ENCODE measurements at regions not wholly inside any gene's neighbourhood (a gene's known extent, or its start where the extent isn't known, plus 50 kb on each side); places are given as distances from the start of the nearest gene placed in this dataset.

DNA sequence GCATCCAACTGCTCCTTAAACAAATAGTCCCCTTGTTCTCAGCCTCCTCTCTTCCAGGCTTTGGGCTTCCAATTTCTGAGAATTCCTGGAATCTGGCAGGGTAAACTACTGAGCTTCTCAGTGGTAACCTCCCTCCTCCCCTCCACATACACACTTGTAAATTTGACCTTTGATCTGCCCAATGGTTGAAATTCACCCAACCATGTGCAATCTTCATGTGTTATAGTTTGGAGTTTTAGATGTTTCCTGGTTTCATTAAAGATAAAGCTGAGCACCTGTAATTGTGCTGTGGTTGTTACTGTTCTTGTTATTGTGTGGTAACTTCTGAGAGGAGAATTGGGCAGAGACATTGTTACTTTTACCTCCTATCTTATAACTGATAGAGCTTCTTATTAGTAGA is 328.4 kb downstream of the TPBG start:
- Histone ChIP-seq H3K4me1 (ENCODE audit: control insufficient read depth, insufficient read depth, low read length) (peaks cover 4% of the 10 kb centered on the region), H3K4me3 (ENCODE audit: low read length) (no peak overlapping the region), H3K27me3 (ENCODE audit: control insufficient read depth, insufficient read depth, low read length) (no peaks in the 10 kb centered on the region), H3K27ac (ENCODE audit: low read length) (no peak overlapping the region), H3K36me3 (ENCODE audit: control insufficient read depth, insufficient read depth, low read length) (no peaks in the 10 kb centered on the region), H3K9me3 (ENCODE audit: control insufficient read depth, low read depth, low read length) (no peaks in the 10 kb centered on the region)
- no peak for DNase-seq

DNA sequence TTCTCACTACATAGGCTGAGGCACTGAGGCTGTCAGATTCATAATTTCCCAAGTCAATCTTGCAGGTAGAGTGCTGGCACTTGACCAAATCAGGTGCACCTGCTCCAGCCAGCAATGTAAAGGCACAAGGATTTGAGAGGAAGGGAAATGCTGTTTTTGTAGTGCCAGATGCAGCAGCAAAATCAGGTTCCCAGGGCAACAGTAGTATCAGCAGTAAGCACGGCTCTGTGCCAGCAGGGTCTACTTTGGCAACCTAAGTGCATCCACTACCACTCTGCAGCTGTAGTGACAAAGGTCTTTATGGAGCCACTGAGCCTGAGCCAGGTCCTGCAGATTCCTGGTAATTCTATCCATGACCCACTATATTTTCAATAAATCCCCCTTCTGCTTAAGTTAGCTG is 329.5 kb downstream of the TPBG start:
- no peaks in the 10 kb centered on the region for H3K27me3 ChIP-seq (ENCODE audit: control insufficient read depth, insufficient read depth, low read length)
- H3K4me1 ChIP-seq (ENCODE audit: control insufficient read depth, insufficient read depth, low read length) = peaks cover 4% of the 10 kb centered on the region
- WGBS (ENCODE audit: insufficient coverage, low lambda C conversion rate) = no CpG with 5 or more reads among the region's 1 CpG
- no peak for DNase-seq
- no peak overlapping the region for H3K27ac ChIP-seq (ENCODE audit: low read length)
- H3K4me3 ChIP-seq (ENCODE audit: low read length) = no peak overlapping the region
- no peaks in the 10 kb centered on the region for H3K36me3 ChIP-seq (ENCODE audit: control insufficient read depth, insufficient read depth, low read length)
- H3K9me3 ChIP-seq (ENCODE audit: control insufficient read depth, low read depth, low read length) = no peaks in the 10 kb centered on the region

DNA sequence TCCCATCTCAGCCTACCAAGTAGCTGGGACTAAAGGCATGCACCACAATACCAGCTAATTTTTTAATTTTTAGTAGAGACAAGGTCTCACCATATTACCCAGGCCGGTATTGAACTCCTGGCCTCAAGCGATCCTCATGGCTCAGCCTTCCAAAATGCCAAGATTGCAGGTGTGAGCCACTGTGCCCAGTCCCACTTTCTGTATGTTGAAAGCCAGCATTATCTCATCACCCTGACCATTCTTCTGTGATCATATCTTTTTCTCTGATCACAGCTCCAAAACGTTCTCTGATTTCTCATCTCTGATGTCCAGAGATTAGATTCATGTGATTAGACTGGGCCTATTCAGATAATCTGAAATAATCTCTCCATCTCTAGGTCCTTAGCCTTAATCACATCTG is 337.7 kb downstream of the TPBG start:
- H3K27ac ChIP-seq (ENCODE audit: low read length) = no peak overlapping the region
- no peaks in the 10 kb centered on the region for H3K9me3 ChIP-seq (ENCODE audit: control insufficient read depth, low read depth, low read length)
- H3K27me3 ChIP-seq (ENCODE audit: control insufficient read depth, insufficient read depth, low read length) = no peaks in the 10 kb centered on the region
- no peaks in the 10 kb centered on the region for H3K4me1 ChIP-seq (ENCODE audit: control insufficient read depth, insufficient read depth, low read length)
- no peak overlapping the region for H3K4me3 ChIP-seq (ENCODE audit: low read length)
- no CpG with 5 or more reads among the region's 3 CpGs for WGBS (ENCODE audit: insufficient coverage, low lambda C conversion rate)
- H3K36me3 ChIP-seq (ENCODE audit: control insufficient read depth, insufficient read depth, low read length) = no peaks in the 10 kb centered on the region
- no peak for DNase-seq

DNA sequence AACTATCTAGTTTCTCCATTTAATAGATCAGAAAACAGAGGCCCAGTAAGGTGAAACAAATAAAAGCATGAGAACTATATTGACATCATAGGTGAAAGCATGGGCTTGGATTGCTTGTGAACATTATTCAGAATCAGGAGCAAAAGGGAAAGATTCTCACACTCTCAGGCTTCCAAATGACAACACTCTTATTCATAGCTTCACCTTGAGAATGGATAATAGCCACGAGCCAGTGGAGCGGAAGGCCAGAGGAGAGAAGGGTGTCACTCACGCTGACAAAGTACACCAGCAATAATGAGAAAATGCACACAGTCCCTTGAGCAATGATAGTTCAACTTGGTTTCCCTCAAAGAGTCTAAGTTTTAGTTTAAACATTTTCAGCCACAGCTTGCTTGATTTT is 339.0 kb downstream of the TPBG start:
- Histone ChIP-seq H3K27ac (ENCODE audit: low read length) (no peak overlapping the region), H3K36me3 (ENCODE audit: control insufficient read depth, insufficient read depth, low read length) (no peaks in the 10 kb centered on the region), H3K9me3 (ENCODE audit: control insufficient read depth, low read depth, low read length) (no peaks in the 10 kb centered on the region), H3K4me3 (ENCODE audit: low read length) (no peak overlapping the region), H3K4me1 (ENCODE audit: control insufficient read depth, insufficient read depth, low read length) (no peaks in the 10 kb centered on the region), H3K27me3 (ENCODE audit: control insufficient read depth, insufficient read depth, low read length) (no peaks in the 10 kb centered on the region)
- 86% methylated on average over 1 of the region's 3 CpGs for WGBS (ENCODE audit: insufficient coverage, low lambda C conversion rate)
- DNase-seq = no peak

DNA sequence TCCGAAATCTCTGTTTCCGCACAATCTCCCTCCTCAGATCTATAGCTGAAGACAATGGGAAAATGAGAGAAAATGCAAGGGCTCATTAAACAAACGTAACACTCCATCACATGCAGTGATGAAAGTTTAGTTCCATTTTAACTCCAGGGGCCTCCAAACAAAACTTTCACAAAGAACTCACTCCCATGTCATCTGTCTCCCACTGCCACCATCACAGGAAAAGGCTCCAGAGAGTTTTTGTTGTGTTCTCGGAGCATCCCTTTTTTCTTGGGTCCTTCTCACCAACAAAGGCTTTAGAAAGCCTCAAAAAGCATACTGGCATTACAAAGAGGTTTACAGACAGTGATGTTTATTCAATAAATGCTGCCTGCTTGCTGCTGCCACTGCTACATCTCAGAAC is 339.6 kb downstream of the TPBG start:
- Histone ChIP-seq H3K27ac (ENCODE audit: low read length) (no peak overlapping the region), H3K36me3 (ENCODE audit: control insufficient read depth, insufficient read depth, low read length) (no peaks in the 10 kb centered on the region), H3K4me3 (ENCODE audit: low read length) (no peak overlapping the region), H3K9me3 (ENCODE audit: control insufficient read depth, low read depth, low read length) (no peaks in the 10 kb centered on the region), H3K27me3 (ENCODE audit: control insufficient read depth, insufficient read depth, low read length) (no peaks in the 10 kb centered on the region), H3K4me1 (ENCODE audit: control insufficient read depth, insufficient read depth, low read length) (no peaks in the 10 kb centered on the region)
- no peak for DNase-seq
- no CpG with 5 or more reads among the region's 4 CpGs for WGBS (ENCODE audit: insufficient coverage, low lambda C conversion rate)

DNA sequence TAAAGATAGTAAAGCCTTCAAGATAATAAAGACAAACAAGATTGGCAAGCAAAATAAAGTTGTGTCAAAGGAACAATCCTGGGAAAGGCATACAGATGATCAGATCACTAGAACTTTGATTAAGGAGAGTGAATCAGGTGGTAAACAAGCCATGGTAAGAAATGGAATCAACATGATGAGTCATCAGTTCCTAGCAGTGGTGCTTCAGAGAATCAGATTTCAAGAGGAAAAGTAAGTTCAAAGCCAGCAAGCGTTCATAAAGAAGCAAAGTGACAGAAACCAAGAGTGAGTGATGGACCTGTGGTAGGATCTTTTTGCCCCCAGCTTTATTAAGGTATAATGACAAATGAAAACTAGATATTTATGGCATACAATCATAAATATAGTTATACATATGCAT is 340.4 kb downstream of the TPBG start:
- Histone ChIP-seq H3K4me1 (ENCODE audit: control insufficient read depth, insufficient read depth, low read length) (no peaks in the 10 kb centered on the region), H3K27me3 (ENCODE audit: control insufficient read depth, insufficient read depth, low read length) (no peaks in the 10 kb centered on the region), H3K4me3 (ENCODE audit: low read length) (no peak overlapping the region), H3K36me3 (ENCODE audit: control insufficient read depth, insufficient read depth, low read length) (no peaks in the 10 kb centered on the region), H3K9me3 (ENCODE audit: control insufficient read depth, low read depth, low read length) (no peaks in the 10 kb centered on the region), H3K27ac (ENCODE audit: low read length) (no peak overlapping the region)
- no CpG with 5 or more reads among the region's 1 CpG for WGBS (ENCODE audit: insufficient coverage, low lambda C conversion rate)
- no peak for DNase-seq

DNA sequence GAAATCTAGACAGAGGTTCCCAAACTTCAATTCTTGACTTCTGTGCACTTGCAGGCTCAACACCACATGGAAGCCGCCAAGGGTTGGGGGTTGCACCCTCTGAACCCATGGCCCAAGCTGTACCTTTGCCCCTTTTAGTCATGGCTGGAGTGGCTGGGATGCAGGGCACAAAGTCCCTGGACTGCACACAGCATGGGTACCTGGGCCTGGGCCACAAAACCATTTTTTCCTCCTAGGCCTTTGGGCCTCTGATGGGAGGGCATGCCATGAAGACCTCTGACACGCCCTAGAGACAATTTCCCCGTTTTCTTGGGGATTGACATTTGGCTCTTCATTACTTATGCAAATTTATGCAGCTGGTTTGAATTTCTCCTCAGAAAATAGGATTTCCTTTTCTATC is 342.0 kb downstream of the TPBG start:
- WGBS (ENCODE audit: insufficient coverage, low lambda C conversion rate) = no CpG with 5 or more reads among the region's 3 CpGs
- no peaks in the 10 kb centered on the region for H3K9me3 ChIP-seq (ENCODE audit: control insufficient read depth, low read depth, low read length)
- no peak overlapping the region for H3K4me3 ChIP-seq (ENCODE audit: low read length)
- no peaks in the 10 kb centered on the region for H3K4me1 ChIP-seq (ENCODE audit: control insufficient read depth, insufficient read depth, low read length)
- H3K27ac ChIP-seq (ENCODE audit: low read length) = no peak overlapping the region
- H3K27me3 ChIP-seq (ENCODE audit: control insufficient read depth, insufficient read depth, low read length) = no peaks in the 10 kb centered on the region
- no peak for DNase-seq
- H3K36me3 ChIP-seq (ENCODE audit: control insufficient read depth, insufficient read depth, low read length) = no peaks in the 10 kb centered on the region

DNA sequence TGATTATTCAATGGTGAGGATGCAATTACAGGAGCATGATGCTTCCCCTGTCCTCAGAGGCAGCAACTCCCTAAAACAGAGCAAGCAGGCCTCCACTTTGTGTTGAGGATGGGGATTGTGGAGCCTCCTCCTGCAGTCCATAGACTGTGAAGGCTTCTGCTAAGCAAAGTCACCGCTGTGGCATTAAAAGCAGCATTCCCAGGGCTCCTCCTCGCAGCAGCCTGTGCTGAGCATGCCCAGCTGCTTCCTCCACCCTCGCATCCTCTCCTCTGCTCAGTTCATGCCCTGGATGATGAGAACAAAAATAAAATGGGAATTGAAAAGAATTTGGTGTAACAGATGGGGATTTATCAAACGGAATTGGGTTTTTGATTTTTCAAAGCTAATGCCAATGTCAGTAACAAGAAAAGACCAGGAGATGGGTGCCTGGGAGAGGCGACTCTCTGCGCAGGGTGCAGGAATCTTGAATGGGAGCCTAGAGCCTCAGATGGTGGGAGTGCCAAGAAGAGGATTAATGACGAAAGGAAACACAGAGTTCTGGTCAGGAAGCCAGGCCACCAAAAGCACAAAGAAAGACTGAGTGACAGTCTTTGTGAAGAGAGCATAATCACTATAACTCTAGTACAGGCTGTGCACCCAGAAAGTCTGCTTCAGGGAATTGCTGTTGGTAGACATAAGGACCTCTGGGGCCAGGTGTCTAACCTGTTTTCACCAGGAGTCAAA is 347.6 kb downstream of the TPBG start:
- no peak for DNase-seq
- Histone ChIP-seq H3K4me1 (ENCODE audit: control insufficient read depth, insufficient read depth, low read length) (no peaks in the 10 kb centered on the region), H3K27me3 (ENCODE audit: control insufficient read depth, insufficient read depth, low read length) (no peaks in the 10 kb centered on the region), H3K4me3 (ENCODE audit: low read length) (no peak overlapping the region), H3K36me3 (ENCODE audit: control insufficient read depth, insufficient read depth, low read length) (no peaks in the 10 kb centered on the region), H3K27ac (ENCODE audit: low read length) (no peak overlapping the region), H3K9me3 (ENCODE audit: control insufficient read depth, low read depth, low read length) (no peaks in the 10 kb centered on the region)
- 100% methylated on average over 3 of the region's 7 CpGs for WGBS (ENCODE audit: insufficient coverage, low lambda C conversion rate)

DNA sequence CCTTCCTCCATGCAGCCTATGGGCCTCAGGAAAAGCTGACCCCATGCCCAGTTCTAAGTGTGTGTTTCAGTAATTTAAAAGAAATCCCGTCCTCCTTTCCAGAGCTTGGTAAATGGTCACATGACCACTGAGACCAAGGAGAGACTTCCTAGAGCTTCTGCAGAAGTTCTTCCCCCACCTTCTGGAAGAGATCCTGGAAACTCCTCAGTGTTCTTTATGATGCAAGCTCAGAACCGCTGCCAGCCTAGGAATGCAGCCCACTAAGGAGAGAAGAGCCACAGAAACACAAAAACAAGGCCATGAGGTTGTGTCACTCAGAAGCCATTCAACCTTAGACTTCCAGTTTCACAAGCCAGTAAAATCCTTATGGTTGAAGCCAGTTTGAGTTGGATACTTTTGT is 348.4 kb downstream of the TPBG start:
- no peaks in the 10 kb centered on the region for H3K36me3 ChIP-seq (ENCODE audit: control insufficient read depth, insufficient read depth, low read length)
- no peak overlapping the region for H3K27ac ChIP-seq (ENCODE audit: low read length)
- no peaks in the 10 kb centered on the region for H3K9me3 ChIP-seq (ENCODE audit: control insufficient read depth, low read depth, low read length)
- no peak for DNase-seq
- H3K4me3 ChIP-seq (ENCODE audit: low read length) = no peak overlapping the region
- H3K4me1 ChIP-seq (ENCODE audit: control insufficient read depth, insufficient read depth, low read length) = no peaks in the 10 kb centered on the region
- WGBS (ENCODE audit: insufficient coverage, low lambda C conversion rate) = no CpG with 5 or more reads among the region's 2 CpGs
- H3K27me3 ChIP-seq (ENCODE audit: control insufficient read depth, insufficient read depth, low read length) = no peaks in the 10 kb centered on the region

DNA sequence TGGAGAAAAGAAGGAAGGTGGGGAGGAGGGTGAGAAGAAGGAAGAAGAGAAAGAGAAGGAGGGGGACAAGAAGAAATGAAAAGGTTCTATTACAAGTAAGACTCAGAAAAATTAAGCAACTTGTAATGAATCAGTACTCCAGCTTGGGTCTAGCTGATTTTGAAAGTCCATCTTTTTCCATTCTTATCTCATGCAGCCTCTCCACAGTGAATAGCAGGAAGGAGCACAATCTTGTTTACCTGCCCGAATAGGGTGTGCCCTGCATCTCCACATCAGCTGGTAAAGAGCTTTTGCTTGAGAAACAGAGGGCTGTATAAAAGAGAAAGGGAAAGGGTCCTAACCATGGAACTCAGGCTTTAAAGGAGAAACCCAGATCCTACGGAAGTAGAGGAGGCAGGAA is 348.8 kb downstream of the TPBG start:
- no CpG with 5 or more reads among the region's 2 CpGs for WGBS (ENCODE audit: insufficient coverage, low lambda C conversion rate)
- Histone ChIP-seq H3K27ac (ENCODE audit: low read length) (no peak overlapping the region), H3K4me1 (ENCODE audit: control insufficient read depth, insufficient read depth, low read length) (no peaks in the 10 kb centered on the region), H3K4me3 (ENCODE audit: low read length) (no peak overlapping the region), H3K36me3 (ENCODE audit: control insufficient read depth, insufficient read depth, low read length) (no peaks in the 10 kb centered on the region), H3K9me3 (ENCODE audit: control insufficient read depth, low read depth, low read length) (no peaks in the 10 kb centered on the region), H3K27me3 (ENCODE audit: control insufficient read depth, insufficient read depth, low read length) (no peaks in the 10 kb centered on the region)
- DNase-seq = no peak

DNA sequence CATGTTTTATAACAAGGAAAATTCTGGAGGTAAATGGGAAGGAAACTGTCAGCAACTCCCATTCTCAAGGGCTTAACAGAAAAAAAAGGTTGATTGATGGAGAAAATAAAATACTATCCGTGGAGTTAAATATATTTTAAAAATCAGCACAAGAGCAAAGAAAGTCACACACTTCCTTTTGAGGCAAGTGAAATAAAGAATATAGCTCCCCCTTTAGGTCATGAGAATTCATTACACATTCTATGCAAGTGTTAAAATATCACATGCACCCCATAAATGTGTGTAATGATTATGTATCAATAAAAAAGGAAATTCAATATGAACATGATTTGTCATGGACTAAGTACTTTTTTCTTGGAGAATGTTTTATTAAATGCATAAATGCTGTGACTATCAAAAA is 349.2 kb downstream of the TPBG start:
- no CpG with 5 or more reads among the region's 1 CpG for WGBS (ENCODE audit: insufficient coverage, low lambda C conversion rate)
- Histone ChIP-seq H3K27ac (ENCODE audit: low read length) (no peak overlapping the region), H3K4me1 (ENCODE audit: control insufficient read depth, insufficient read depth, low read length) (no peaks in the 10 kb centered on the region), H3K36me3 (ENCODE audit: control insufficient read depth, insufficient read depth, low read length) (no peaks in the 10 kb centered on the region), H3K9me3 (ENCODE audit: control insufficient read depth, low read depth, low read length) (no peaks in the 10 kb centered on the region), H3K27me3 (ENCODE audit: control insufficient read depth, insufficient read depth, low read length) (no peaks in the 10 kb centered on the region), H3K4me3 (ENCODE audit: low read length) (no peak overlapping the region)
- no peak for DNase-seq
